GM21576 (cell line): ENCODE measurements at regions not wholly inside any gene's neighbourhood (a gene's known extent, or its start where the extent isn't known, plus 50 kb on each side); places are given as distances from the start of the nearest gene placed in this dataset.

Source experiments
- ATAC-seq: cut with Tn5 transposase; IDR thresholded peaks from one replicate; pipeline ENCODE4 v1.9.1; 2021; ENCODE audit warnings: mild to moderate bottlenecking, moderate library complexity; ENCODE audit not compliant: unreplicated experiment

GRCh38 chr15:79373113-79373512 lies 59.0 kb upstream of the MINAR1 start:
- ATAC-seq: no peak

DNA sequence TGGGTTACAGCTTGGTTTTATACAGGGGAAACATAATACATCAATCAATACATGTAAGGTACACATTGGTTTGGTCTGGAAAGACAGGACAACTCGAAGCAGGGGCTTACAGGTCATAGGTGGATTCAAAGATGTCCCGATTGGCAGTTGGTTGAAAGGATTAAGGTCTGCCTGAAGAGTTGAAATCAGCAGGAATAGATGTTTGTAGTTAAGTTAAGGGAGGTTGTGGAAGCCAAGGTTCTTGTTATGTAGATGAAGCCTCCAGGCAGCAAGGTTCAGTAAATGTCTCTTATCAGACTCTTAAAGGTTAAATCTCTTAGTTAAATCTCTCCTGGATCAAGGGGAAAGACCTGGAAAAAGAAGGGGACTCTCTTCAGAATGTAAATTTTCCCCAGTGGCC lies 58.4 kb upstream of the MINAR1 start:
- no peak for ATAC-seq

- no peak for ATAC-seq
Measured at GRCh38 chr15:79376383-79376782, 55.8 kb upstream of the MINAR1 start.

DNA sequence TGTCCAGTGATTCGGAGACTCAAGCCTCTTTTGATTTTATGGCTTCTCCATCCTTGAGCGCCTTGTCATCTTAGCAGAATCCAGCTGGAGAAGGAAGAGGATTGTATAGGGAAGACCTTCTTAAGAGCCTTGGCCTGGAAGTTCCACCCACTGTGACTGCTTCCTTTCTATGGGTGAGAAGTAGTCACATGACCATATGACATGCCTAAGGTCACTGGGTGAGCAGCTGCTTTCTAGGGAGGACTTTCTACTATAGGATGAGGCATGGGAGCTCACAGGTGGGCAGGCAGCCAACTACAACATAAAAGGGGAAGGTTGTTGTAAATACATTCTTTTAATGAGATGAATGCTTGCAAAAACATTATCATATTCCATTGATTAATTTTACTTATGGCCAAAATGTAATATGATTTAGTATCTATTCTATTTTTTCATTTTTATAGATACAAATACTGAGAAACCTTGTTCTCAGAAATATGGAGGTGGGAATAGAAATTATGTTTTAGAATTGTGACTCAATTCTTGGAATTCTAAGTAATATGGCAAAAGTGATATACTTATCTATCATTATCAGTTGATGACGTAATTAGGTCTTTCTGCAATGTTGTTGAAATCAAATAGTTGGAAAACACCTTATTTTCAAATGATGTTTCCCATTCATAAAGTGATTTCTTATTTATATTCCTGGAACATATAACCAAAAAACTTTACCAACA lies 53.6 kb upstream of the MINAR1 start:
- no peak for ATAC-seq

GRCh38 chr15:79380755-79381497 lies 51.2 kb upstream of the MINAR1 start:
- ATAC-seq: peak; percentile 63

DNA sequence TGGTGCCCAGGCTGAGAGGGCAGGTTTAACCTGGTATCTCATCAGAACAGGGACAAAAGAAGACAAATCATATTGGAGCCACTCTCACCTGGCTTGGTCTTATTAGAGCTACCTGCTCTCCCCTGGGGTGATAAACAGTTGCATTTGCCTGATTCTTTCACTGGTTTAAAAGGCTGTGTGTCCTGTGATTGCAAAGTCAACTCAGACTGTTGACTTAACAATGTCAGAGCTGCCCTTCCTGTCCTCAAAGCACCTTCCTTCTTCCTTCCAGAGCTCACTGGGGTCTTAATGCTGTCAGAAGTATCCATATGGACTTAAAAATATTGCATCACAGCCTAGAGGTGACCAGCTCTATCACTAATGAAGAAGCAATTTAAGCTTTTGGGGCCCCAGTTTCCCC lies 50.5 kb upstream of the MINAR1 start:
- no peak for ATAC-seq
